ENCODE measurements at regions not wholly inside any gene's neighbourhood (a gene's known extent, or its start where the extent isn't known, plus 50 kb on each side); places are given as distances from the start of the nearest gene placed in this dataset.
"Not testable (repeated sequence)": the region's sequence is repeated elsewhere in the genome, so short reads cannot be mapped to it uniquely, and the experiment has no call there.

DNA sequence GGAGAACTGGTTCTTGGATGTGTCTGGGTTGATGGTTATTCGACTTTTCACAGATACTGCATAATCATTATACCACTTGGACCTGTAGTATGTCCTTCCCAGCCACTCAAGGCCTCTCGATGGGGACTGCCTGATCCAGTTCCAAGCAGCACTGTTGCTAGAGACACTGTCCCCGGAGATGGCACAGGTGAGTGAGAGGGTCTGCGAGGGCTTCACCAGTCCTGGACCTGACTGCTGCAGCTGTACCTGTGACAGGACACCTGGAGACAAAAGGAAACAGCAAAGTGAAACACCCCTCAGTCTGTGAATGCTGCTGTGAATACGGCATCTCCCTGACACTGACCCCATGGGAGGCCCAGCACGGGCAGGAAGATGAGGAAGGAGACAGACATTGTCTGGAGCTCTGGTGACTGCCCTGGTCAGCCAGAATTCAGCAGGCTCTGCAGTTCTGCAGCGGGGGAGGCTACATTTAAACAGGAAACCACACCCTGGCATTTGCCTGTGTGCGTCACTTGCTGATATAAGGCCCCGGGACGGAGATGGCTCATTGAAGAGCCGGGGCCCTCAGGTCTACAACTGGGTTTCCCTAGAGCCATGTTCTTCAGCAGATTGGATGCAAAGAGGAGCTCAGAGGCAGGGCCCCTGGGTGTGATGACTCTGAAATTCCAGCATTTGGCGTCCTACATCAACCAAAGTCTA lies 413.6 kb downstream of the TMEM121 start:
- DNase-seq, result no peak
- no peak for TF ChIP-seq POLR2A (IDR thresholded peaks at IDR 0.05)
- TF ChIP-seq, protein P1, sequence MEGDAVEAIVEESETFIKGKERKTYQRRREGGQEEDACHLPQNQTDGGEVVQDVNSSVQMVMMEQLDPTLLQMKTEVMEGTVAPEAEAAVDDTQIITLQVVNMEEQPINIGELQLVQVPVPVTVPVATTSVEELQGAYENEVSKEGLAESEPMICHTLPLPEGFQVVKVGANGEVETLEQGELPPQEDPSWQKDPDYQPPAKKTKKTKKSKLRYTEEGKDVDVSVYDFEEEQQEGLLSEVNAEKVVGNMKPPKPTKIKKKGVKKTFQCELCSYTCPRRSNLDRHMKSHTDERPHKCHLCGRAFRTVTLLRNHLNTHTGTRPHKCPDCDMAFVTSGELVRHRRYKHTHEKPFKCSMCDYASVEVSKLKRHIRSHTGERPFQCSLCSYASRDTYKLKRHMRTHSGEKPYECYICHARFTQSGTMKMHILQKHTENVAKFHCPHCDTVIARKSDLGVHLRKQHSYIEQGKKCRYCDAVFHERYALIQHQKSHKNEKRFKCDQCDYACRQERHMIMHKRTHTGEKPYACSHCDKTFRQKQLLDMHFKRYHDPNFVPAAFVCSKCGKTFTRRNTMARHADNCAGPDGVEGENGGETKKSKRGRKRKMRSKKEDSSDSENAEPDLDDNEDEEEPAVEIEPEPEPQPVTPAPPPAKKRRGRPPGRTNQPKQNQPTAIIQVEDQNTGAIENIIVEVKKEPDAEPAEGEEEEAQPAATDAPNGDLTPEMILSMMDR (IDR thresholded peaks at IDR 0.05), result no peak

GRCh38 chr14:105940534-105941225 lies 414.3 kb downstream of the TMEM121 start:
- TF ChIP-seq, protein P1 (IDR thresholded peaks at IDR 0.05), result no peak
- no peak for TF ChIP-seq POLR2A (IDR thresholded peaks at IDR 0.05)
- H3K27ac ChIP-seq, result no peak overlapping the region
- no peak overlapping the region for H3K4me3 ChIP-seq
- WGBS, 2 donors, result 67 to 68% methylated on average over 9 of the region's 9 CpGs
- no peak for DNase-seq
- peaks cover 0 to 5% of the 10 kb centered on the region in 2 donors for H3K27me3 ChIP-seq
- no peak for ATAC-seq
- H3K9me3 ChIP-seq, result peaks cover 0 to 6% (median 0%) of the 10 kb centered on the region in 3 donors
- intact Hi-C loops (cut with DNase I), result no loop called here
- peaks cover 10% of the 10 kb centered on the region for H3K4me1 ChIP-seq
- no peaks in the 10 kb centered on the region for H3K36me3 ChIP-seq (replicated peaks in 1 of 2; ENCODE audit: insufficient read depth in 1 of 2, low read depth in 2 of 2)

More for the DNA sequence above, 413.6 kb downstream of the TMEM121 start:
- Histone ChIP-seq H3K27ac (no peak overlapping the region), H3K4me3 (no peak overlapping the region), H3K4me1 (peaks cover 10% of the 10 kb centered on the region), H3K36me3 (replicated peaks in 1 of 2; ENCODE audit: insufficient read depth in 1 of 2, low read depth in 2 of 2) (no peaks in the 10 kb centered on the region), H3K27me3 (peaks cover 0 to 5% of the 10 kb centered on the region in 2 donors), H3K9me3 (peaks cover 0 to 6% (median 0%) of the 10 kb centered on the region in 3 donors)
- WGBS, 2 donors, result 64 to 65% methylated on average over 8 to 11 of the region's 12 CpGs
- intact Hi-C loops (cut with DNase I), result no loop called here
- ATAC-seq, result no peak

DNA sequence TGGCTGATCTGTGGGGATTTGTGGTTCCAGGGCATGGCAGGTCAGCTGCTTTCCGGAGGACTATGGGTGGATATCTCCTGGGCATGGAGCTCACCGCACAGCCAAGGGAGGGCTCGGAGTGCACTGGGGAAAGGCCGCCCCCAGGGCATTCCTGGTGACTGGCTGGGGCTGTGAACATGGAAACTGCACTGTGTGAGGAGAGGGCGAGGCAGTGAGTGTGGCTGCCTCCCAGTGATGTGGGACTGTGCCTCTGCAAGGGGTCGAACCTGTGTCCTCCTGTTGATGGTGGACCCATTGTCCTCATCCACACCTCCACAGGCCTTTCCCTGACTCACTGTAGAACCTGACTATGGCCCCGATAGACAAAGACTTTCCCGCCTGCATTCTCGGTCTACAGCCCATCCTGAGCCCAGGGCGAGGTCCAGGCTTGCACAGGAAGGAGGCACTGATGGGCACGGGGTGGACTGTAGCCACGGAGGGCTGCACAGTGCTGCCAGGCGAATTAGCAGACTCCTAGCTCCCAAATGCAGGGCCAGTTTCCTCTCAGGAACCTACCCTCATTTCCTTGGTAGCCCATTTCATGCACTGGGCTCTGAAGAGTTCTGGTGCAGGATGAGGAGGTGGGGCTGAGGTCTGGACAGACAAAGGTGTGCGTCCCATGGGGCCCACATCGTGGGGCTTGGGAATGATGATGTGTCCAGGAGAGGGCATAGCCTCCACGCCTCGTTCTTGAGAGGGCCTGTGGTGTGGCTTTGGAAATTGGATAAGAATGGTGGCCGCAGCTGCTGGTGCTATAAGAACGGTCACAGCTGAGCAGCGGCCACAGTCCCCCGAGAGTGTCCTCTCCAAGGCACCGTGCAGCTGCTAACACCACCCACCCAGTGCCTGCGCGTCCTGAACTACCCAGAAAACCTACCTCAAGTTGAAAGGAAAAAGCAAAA lies 415.1 kb downstream of the TMEM121 start:
- WGBS, 2 donors, result 75 to 80% methylated on average over 17 to 24 of the region's 24 CpGs
- Histone ChIP-seq H3K27me3 (peaks cover 0 to 4% of the 10 kb centered on the region in 2 donors), H3K4me1 (peaks cover 10% of the 10 kb centered on the region), H3K9me3 (peaks cover 0 to 6% (median 0%) of the 10 kb centered on the region in 3 donors), H3K4me3 (no peak overlapping the region), H3K36me3 (replicated peaks in 1 of 2; ENCODE audit: insufficient read depth in 1 of 2, low read depth in 2 of 2) (no peaks in the 10 kb centered on the region), H3K27ac (no peak overlapping the region)
- no peak for DNase-seq
- TF ChIP-seq, protein P1 (IDR thresholded peaks at IDR 0.05), result no peak
- no peak for TF ChIP-seq POLR2A (IDR thresholded peaks at IDR 0.05)
- no peak for ATAC-seq
- intact Hi-C loops (cut with DNase I), result no loop called here

GRCh38 chr14:105942725-105943124 lies 416.3 kb downstream of the TMEM121 start:
- H3K4me3 ChIP-seq; H3K9me3 ChIP-seq; ATAC-seq; H3K36me3 ChIP-seq (replicated peaks in 1 of 2; ENCODE audit: insufficient read depth in 1 of 2, low read depth in 2 of 2); DNase-seq; H3K27ac ChIP-seq; intact Hi-C loops (cut with DNase I); H3K27me3 ChIP-seq: not testable (repeated sequence)
- WGBS, 2 donors, result 87 to 88% methylated on average over 22 of the region's 22 CpGs
- H3K4me1 ChIP-seq, result peaks cover 10% of the 10 kb centered on the region

All from body of pancreas (tissue), 4 donors.